ENCODE measurements at regions not wholly inside any gene's neighbourhood (a gene's known extent, or its start where the extent isn't known, plus 50 kb on each side); places are given as distances from the start of the nearest gene placed in this dataset.

GRCh38 chr12:72095025-72095424 lies 156.4 kb downstream of the TPH2 start:
- DNase-seq (ENCODE audit: extremely low read depth, low read depth), result no peak
- TF ChIP-seq, protein P1, sequence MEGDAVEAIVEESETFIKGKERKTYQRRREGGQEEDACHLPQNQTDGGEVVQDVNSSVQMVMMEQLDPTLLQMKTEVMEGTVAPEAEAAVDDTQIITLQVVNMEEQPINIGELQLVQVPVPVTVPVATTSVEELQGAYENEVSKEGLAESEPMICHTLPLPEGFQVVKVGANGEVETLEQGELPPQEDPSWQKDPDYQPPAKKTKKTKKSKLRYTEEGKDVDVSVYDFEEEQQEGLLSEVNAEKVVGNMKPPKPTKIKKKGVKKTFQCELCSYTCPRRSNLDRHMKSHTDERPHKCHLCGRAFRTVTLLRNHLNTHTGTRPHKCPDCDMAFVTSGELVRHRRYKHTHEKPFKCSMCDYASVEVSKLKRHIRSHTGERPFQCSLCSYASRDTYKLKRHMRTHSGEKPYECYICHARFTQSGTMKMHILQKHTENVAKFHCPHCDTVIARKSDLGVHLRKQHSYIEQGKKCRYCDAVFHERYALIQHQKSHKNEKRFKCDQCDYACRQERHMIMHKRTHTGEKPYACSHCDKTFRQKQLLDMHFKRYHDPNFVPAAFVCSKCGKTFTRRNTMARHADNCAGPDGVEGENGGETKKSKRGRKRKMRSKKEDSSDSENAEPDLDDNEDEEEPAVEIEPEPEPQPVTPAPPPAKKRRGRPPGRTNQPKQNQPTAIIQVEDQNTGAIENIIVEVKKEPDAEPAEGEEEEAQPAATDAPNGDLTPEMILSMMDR (IDR thresholded peaks at IDR 0.05; ENCODE audit: low read depth, low read length), result no peak

DNA sequence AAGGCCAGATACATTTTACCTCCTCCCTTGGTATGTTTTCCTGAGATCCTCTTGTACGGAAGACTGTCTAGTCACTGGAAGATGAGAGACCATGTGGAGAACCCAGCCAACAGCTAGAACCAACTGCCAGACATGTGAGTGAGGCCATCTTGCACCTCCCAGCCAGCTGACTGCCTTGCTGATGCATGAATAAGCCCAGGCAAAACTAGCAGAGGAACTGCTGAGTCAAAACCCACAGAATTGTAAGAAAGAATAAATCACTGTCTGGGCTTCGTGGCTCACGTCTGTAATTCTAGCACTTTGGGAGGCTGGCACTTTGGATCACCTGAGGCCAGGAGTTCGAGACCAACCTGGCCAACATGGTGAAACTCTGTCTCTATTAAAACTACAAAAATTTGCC lies 160.0 kb downstream of the TPH2 start:
- no peak for DNase-seq (ENCODE audit: extremely low read depth, low read depth)
- TF ChIP-seq, protein P1 (IDR thresholded peaks at IDR 0.05; ENCODE audit: low read depth, low read length), result no peak

- TF ChIP-seq, protein P1 (IDR thresholded peaks at IDR 0.05; ENCODE audit: low read depth, low read length), result no peak
Measured at GRCh38 chr12:72100854-72101253, 162.2 kb downstream of the TPH2 start.

GRCh38 chr12:72102150-72102549 lies 163.5 kb downstream of the TPH2 start:
- TF ChIP-seq, protein P1 (IDR thresholded peaks at IDR 0.05; ENCODE audit: low read depth, low read length), result no peak

More at GRCh38 chr12:72100854-72101253, 162.2 kb downstream of the TPH2 start:
- DNase-seq (ENCODE audit: extremely low read depth, low read depth), result no peak

GRCh38 chr12:72105849-72106248 lies 166.3 kb upstream of the TRHDE start:
- DNase-seq (ENCODE audit: extremely low read depth, low read depth), result no peak
- TF ChIP-seq, protein P1 (IDR thresholded peaks at IDR 0.05; ENCODE audit: low read depth, low read length), result no peak

More at GRCh38 chr12:72102150-72102549, 163.5 kb downstream of the TPH2 start:
- DNase-seq (ENCODE audit: extremely low read depth, low read depth), result no peak

GRCh38 chr12:72110937-72111650 lies 161.1 kb upstream of the TRHDE start:
- TF ChIP-seq, protein P1 (IDR thresholded peaks at IDR 0.05; ENCODE audit: low read depth, low read length), result no peak
- DNase-seq (ENCODE audit: extremely low read depth, low read depth), result no peak

DNA sequence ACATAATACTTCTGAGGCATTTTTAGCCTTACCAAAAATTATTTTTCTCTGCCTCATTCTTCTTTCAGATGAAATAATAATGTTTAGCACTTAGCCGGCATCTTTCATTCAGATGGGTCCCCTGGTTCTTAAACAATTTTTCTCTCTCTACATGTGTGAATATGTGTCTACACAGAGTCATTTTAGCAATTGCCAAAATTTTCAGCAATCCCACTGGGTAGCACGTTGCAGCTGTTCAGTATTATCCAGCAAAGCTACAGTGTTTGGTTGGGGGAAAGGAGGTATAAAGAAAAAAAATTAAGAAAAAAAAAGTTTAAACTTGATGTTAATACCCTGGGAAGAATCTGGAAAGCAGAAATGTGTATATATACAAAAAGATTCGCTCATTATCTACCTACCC lies 160.5 kb upstream of the TRHDE start:
- TF ChIP-seq, protein P1 (IDR thresholded peaks at IDR 0.05; ENCODE audit: low read depth, low read length), result no peak
- no peak for DNase-seq (ENCODE audit: extremely low read depth, low read depth)

Measured in AG09319 (cell line).